ENCODE measurements at regions not wholly inside any gene's neighbourhood (a gene's known extent, or its start where the extent isn't known, plus 50 kb on each side); places are given as distances from the start of the nearest gene placed in this dataset.

DNA sequence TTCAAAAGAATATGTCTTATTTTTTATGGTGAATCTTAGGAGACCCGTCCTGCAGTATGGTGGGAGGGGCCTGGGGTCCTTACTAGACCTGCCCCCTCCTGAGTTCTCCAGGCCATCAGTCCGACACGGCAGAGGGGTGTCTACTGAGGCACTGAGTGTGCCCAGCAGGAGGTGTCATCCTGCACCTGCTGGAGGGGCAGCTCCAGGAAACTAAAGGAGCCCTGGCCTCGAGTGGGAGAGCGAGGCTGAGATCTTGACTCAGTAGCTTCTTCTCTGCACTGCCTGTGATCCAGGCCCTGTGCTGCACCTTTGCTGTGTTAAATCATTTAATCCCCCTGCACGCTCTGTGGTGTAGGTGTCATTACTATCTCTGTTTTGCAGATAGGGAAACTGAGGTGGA is 587.7 kb downstream of the PTPRU start:
- DNase-seq: no peak

DNA sequence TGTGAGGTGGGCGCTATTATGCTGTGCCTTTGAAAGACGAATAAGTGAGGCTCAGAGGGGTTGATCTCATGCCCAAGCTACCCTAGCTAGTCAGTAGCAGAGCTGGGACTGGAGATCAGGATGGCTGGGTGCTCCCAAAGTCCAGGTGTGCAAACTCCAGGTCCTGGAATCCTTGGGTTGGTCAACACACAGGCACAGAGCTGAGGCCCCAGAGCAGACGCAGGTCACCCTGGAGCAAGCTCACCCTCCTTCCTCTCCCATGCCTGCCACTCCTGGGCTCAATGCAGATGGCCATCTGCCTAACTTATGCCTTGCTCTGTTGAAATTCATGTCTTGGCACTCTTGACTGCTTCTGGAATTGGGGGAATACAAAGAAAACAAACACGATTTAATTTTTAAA is 587.2 kb downstream of the PTPRU start:
- DNase-seq: no peak

DNA sequence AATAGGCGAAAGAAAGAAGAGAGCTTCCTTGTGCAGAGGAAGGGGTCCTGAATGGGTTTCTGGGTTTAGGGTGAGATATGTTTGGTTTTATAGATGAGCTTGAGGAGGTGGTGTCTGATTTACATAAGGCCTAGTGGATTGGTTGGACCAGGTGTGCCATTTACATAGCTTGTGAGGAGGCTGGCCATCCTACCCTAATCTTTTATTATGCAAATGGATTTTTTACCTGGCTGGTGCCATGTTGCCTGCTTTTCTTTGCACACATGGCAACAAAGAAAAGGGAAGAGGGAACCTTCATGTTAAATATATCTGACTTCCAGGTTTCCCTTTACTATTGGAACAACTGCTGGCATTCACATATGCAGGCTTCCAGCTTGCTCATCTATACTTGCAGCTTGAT is 585.3 kb downstream of the PTPRU start:
- no peak for DNase-seq

DNA sequence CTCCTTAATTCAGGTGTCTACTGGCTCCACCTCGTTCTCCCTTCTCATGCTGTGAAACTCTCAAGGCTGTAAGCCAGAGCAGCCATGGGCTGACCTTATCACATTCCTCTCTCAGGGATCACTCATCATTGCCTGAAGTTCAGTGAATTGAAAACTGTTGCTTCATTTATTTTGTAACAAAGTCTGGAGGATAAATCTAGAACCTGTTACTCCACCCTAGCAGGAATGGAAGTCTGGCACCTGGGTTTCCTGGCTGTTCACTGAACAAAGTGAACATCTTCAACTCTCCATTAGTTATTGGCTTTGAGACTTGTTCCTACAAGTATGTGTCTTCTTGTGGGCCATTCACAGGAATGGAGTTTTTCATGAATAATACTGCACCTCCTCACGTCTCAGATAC is 584.1 kb downstream of the PTPRU start:
- no peak for DNase-seq

DNA sequence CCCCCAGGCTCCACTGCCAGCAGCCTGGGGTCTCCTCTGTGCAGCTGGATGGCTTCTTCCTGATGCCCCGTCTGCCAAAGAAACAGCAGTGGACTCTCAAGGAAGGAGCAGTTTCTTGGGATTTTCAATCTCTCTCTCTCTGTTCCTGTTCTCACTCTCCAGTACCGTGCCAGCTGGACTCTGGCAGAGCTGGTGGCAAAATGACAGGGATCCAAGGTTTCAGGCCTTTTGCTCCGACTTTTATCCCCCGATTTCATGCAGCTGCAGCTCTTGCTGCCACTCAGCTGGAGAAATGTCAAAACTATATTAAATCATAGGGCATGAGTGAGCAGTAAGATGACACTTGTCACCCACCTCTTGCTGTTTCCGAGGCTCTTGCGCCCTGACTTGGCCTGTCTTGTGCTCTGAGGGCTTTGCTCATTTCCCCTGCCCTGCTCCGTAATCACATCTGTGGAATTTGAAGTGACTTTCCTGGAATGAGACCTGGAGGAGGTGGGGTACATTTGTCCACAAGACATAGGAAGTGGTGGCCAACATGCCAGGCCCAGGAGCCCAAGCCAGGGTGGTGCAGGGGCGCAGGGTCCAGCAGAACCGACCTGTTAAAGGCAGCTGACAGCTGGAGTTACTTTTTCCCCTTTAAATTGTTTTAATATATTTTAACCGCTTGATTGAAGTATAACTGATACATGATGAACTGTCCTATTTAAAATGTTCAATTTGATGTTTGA is 576.2 kb downstream of the PTPRU start:
- DNase-seq: peak in 1 of 2 experiments; percentile 47

DNA sequence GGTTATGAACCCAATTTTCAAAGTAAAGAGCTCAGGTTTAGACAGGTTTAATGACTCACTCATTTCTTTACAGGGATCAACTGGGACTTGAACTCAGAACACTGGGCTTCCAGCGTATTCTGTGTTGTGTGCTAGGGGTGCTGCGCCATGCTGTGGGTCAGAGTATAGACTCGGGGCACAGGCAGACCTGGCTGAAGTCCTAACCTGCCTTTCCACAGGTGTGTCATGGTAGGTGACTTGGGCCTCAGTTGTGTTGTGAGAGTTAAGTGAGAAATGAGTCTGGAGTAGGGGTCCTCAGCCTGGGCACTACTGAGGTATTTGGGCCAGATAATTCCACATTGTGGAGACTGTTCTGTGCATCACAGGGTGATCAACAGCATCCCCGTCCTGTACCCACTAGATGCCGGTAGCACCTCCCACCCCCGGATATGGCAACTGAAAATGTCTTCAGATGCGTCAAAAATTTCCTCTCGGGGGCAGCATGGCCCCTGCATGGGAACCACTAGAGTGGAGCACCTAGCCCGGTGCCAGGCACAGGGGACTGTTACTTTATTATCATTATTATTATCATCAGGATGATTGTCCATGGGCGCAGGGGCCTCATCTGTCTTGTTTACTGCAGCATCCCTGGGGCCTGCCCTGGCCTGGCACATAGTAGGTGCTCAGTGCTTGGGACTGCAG is 575.5 kb downstream of the PTPRU start:
- DNase-seq: no peak

DNA sequence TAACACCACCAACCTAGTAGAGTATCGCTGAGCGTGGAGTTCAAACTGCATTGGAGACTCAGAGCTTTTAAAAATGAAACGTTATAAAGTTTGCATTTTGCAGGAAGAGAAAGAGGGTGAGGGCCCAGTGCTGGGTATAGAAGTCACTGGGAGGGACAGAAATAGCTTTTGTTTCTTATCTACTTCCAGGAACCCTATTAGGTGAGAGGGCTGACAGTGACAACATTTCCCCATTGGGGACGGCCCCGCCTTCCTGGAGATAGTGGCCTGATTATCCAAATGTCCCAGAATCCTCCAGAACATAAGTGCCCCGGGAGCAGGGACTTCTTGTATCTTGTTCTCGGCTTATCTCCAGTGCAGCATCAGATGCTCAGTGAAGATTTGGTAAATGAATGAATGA is 574.9 kb downstream of the PTPRU start:
- no peak for DNase-seq

DNA sequence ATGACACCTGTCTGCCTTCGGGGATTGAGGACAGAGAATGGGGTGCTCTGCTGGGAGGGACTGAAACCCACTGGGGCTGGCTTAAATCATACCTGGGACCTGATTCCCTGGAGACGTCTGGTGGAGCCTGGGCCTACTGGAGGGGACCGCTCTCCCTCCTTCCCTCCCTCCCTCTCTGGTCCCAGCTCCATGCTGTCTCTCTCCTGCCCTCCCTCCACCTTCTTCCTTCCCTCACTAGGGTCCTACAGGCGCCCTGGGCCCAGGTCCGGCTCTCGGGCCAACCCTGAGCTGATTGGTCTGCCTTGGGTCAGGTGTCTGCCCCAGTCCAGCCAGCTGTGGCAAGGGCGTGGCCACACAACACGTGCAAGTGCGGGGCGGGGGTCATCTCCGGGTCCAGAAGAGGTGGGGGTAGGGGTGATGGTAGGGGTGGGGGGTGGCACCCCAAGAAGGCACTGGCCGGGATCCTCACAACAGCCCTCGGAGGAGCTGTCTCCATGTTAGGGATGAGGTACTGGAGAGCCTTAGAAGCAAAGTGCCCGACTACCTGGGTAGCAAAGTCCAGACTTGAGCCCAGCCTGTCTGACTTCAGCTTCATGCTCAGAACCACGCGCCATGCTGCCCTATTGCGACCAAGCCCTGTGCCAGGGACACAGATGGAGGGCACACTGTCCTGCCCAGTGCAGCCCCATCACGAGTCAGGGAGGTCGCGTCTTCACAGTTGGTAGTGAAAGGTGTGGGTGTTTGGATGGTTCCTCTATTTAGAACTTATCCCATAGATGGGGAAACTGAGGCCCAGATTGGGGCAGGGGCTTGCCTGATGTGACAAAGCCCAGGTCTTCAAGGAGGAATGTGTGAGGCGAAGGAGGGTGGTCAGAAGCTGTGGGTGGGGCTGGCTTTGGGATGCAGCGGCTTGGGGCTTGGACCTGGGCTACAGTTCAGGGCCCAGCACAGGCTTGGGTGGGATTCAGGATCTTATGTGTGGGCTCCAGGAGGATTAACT is 574.1 kb downstream of the PTPRU start:
- DNase-seq: no peak

DNA sequence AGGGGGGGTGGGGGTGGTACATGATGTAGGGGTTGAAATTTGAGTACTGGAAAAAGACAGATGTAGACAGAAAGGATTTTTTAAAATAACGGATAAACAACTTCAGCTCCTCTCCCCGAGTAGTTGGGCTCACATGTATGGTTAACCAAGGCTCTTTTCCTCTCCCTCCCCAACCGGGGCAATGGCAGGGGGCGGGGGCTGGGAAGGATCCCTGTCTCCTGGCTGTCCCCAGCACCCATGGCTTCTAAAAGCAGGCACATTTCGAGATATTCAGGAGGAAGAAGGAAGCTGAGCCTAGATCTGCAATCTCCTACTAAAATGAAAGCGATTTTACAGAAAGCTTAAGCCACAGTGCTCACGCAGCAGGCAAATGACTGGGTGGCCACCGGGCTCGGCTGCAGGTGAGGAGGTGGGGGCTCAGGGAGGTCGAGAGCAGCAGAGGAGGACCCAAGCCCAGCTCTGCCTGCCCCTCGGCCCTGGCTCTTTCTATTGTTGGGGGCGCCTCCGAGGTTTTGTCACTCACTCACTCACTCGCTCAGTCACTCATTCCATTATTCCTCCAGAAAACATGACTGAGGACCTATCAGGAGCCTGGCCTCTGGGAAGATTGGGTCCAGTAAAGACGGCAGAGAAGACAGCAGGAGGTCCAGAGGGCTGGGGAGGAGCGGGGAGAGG is 573.3 kb downstream of the PTPRU start:
- no peak for DNase-seq

DNA sequence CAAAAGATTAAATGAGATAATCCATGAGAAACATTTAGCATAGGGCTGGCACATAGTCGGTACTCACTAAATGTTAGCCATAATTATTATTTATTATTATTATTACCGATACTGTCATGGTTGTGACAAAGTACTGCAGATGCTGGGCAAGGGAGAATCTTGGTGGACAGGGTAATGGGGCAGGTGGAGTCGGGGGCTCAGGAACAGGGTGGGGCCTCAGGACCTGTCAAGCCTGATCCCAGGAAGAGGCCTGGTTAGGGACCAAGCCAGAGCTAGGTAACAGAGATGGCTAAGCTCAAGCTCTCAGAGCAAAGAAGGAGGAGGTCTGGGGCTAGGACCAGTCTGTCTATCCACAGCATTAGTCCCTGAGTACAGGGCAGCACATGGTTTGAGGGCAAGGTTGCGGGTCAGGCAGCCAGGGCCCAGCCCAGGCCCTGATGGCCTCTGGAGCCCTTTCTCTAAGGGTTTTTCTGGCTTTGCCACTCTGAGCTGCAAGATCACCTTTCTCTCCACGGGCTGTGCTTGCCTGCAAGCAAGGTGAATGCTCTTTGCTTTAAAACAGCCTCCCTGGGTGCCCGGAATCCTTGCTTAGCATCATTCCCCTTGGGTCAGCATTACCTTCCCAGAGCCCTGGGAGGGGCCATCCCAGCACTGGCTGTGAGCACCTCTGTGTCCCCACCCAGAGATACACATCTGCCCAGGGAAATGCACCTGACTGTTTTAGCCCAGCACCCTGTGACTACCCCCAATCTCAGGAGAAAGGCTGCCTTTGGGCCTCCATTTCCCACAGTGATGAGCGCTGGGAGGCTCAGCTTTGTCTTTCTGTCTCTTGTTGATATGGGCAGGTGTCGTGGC is 572.0 kb downstream of the PTPRU start:
- no peak for DNase-seq

DNA sequence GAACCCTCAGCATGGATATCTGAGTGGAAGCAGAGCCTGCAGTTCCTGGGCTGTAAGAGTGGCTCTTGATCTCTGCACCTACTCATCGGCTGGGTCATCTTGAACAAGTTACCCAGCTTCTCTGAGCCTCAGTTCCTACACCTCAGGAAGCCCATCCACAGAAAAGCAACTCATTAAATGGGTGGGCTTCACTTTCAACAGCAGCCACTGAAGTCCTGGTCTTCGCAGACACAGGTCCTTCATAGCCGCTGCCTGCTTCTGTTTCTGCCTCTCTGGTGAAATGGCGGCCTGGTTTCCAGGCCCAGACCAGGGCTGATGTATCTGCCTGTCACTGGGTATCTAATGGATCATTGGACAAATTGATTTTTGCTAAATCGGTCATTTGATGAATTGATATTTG is 571.4 kb downstream of the PTPRU start:
- DNase-seq: no peak

DNA sequence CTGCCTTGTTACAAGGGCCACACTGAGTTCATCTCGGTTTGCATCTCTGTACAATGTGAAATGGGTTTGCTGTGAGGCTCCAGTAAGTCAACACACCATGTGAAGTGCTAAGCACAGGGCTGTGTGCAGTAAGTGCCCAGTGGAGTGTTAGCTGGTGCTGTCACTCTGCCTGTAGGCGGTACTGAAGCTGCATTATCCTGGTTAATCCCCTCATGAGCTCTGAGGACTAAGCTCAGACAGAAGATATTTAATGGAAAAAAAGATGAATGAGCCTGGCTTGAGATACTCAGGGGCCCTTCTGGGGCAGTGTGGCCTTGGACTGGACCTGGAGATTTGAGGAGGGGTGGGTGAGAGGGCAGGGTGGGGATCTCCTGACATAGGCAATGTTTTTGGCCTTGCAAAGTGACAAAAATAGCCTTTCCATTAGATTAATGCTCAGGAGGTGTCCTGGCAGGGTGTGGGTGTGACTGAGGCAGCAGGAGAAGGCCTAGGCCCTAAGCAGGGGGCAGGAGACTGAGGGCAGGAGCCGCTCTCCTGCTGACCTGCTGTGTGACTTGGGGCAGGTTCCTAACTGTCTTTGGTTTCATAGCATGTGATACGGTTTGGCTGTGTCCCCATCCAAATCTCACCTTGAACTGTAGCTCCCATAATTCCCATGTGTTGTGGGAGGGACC is 570.5 kb downstream of the PTPRU start:
- no peak for DNase-seq

DNA sequence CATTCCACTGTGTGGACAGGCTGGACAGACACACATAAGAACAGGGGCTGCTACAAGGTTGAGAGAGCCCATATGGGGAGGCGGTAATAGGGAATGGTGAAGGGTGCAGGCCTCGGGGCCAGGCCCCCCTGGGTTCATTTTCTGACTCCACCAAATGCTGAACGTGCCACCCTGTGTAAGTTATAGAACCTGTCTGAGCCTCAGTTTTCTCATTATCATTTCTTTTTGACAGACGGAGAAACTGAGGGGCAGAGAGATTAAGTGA is 569.5 kb downstream of the PTPRU start:
- no peak for DNase-seq

DNA sequence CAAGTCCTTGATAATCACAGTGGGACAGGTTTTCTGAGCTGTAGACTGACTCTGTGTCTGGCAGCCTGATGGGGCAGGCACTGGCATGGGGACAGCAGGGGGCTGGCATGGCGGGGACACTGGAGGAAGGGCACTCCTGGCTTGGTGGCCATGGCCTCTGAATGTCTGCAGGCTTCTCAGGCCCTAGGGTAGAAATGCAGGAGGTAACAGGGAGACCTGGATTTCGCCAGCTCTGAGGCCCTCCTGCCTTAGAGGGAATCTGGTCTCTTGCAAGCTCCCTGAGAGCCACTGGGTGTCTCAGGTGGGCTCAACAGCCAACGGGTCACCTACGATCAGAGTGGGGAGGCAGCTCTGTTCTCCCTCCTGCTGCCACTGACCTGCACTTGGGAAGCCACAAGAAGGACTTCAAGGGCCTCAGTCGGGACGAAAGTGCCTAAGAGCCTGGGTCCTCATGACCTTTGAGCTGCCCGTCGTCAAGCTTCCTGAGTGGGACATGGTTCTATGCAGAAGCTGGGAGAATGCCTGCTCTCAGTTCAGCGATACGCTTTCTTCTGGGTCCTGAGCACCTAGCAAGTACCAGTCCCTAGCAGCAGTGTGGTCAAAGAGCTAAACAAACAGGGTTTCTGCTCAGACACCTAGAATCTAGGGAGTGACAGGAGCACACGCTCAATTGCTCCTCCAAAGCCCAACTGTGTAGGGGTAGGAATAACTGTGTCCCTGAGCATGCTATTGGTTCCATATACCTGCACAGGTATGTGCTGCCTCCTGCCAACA is 569.0 kb downstream of the PTPRU start:
- DNase-seq: no peak

DNA sequence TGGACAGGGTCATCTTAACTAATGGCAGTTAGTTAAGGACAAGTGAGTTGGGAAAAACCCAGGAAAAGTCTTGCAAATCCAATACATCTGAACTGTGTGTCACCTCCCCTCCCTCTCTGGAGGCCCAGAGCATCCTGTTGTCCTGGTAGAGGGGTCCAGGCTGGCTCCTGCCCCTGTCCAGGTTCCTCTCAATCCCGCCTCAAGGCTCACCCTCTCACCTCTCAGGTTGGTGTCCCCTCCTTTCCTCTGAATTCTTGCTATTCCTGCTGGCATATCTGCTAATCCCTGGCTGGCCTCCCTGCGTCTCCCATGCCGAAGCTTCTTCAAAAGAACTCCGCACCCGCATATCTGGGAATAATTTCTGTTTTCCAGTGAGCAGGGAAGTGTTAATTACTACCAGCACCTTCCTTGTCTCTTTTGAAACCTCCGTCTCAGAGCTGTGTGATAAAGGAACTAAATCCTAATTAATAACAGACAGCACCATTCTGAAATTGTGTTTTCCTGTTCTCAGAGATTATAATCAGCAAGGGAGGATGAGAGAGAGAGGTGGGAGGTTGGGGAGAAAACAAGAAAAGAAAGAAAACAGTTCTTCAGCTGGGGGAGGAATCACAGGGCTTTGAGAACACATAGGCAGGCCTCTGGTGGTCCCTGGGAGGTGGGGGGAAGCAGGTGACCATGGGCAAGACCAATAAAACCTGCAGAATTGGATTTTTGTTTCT is 568.0 kb downstream of the PTPRU start:
- no peak for DNase-seq

DNA sequence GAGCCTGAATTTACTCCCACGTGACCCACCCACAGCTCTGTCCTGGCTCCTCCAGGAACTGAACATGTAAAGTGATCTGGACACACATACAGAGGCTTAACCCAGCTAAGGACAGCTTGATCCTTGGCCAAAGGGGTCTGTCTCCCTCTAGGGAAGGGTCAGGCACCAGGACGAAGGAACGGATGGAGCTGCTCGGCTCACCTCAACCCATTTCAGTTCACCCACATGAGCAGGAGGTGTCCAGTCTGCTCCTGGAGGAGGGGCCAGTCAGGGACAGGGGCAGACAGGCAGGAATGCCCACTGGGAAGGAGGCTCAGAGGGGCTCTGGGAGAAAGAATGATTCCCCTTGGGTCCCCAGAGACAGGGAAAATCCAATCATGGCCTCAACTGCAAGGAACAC is 567.2 kb downstream of the PTPRU start:
- DNase-seq: no peak

DNA sequence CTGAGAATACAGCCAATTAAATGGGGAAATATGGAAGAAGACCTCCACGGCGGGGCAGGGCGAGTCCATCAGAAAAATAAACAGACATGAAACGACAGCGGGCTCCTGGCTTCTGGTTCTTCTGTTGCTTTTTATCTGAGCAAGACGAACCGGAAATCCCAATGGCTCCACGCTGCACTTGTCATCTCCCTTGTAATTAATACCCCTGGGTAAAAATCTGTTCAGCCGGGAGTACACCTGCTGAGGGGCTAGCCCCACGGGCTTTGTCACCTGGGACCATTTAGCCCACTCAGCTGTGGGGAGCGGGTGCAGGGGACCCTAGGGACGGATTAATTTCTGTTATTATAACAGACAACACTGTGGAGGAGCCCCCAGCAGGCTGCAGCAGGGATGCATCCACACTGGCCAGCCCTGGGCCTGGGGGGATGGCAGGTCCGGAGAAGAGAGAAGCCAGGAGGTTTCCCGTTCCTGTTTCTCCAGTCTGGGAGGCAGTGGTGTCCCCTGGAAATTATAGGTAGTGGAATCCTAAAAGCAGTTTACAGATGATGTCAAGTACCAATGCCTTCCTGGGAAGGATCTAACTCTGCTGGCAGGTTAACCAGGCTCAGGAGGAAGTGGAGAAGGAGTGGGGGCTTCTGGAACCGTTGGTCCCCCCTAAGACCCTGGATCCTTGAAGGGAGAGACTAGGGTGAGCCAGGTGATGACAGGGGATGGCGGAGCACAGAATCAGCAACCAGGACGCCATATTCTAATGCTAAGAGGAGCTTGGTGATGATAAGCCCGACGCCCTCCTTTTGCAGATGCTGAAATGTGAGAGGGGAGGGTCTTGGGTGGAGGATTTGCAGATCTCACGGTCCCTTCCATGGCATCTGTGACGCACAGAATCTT is 566.1 kb downstream of the PTPRU start:
- peak in 1 of 2 experiments; percentile 15 for DNase-seq

DNA sequence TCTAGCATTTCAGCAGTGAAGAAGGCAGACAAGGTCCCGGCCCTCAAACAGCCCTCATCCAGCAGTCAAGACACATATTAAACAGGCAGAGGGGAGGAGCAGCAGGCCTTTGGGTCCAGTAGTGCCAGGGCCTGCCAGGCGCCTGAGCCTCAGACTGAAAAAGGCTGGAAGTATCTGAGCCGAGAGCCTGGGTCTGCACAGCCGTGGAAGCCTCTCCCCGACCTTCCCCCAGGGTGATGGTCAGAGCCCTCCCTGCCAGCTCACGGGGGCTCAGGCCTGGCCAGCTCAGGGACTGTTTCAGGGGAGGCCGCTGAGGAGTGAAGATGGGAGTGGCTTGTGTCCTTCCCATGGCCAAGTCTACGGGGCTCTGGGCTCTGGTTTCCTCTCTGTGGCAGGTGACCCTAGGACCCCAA is 565.2 kb downstream of the PTPRU start:
- no peak for DNase-seq

DNA sequence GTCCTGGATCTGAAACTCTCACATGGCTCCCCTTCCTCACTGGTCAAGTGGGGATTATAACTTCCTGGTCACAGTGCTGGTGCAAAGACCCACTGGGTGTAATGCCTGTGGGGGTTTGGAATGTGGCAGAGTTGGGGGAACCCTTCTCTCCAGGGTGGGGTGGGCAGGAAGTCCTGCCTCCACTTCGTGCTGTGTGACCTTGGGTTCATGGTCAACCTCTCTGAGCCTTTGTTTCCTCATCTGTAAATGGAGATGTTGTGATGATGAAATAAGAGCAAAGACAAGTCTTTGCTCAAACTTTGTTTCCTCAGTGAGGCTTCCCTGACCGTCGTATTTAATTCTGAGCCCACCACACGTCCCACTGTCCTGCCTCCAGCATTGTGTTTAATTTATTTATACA is 564.7 kb downstream of the PTPRU start:
- no peak for DNase-seq

Data from NCI-H187 (cell line).